ENCODE measurements at regions not wholly inside any gene's neighbourhood (a gene's known extent, or its start where the extent isn't known, plus 50 kb on each side); places are given as distances from the start of the nearest gene placed in this dataset.
"Not testable (repeated sequence)": the region's sequence is repeated elsewhere in the genome, so short reads cannot be mapped to it uniquely, and the experiment has no call there.

GRCh38 chr12:105681341-105681740 is 350.9 kb downstream of the C12orf75 start:
- H3K27me3 ChIP-seq = no peaks in the 10 kb centered on the region
- TF ChIP-seq CTCF (IDR thresholded peaks at IDR 0.05) = no peak
- no peak overlapping the region for H3K27ac ChIP-seq
- DNase-seq = no peak
- 94 to 99% methylated on average over 2 of the region's 2 CpGs for WGBS, 2 donors
- no peak for ATAC-seq
- peaks cover 0 to 6% (median 0%) of the 10 kb centered on the region in 11 donors for H3K9me3 ChIP-seq
- no peak overlapping the region for H3K4me3 ChIP-seq
- H3K36me3 ChIP-seq = no peaks in the 10 kb centered on the region
- intact Hi-C loops (cut with DNase I) = no loop called here
- peaks cover 0 to 20% (median 9%) of the 10 kb centered on the region in 9 donors for H3K4me1 ChIP-seq

GRCh38 chr12:105682821-105683220 is 352.3 kb downstream of the C12orf75 start:
- intact Hi-C loops (cut with DNase I) = not testable (repeated sequence)

GRCh38 chr12:105683836-105684235 is 353.3 kb downstream of the C12orf75 start:
- 97 to 99% methylated on average over 4 of the region's 4 CpGs for WGBS, 2 donors
- intact Hi-C loops (cut with DNase I) = not testable (repeated sequence)

More at GRCh38 chr12:105682821-105683220, 352.3 kb downstream of the C12orf75 start:
- 79 to 86% methylated on average over 1 of the region's 1 CpG for WGBS, 2 donors
- not testable (repeated sequence) for ATAC-seq, DNase-seq, H3K9me3 ChIP-seq, H3K36me3 ChIP-seq, H3K4me1 ChIP-seq, H3K27me3 ChIP-seq, H3K4me3 ChIP-seq, H3K27ac ChIP-seq

GRCh38 chr12:105698075-105698474 is 367.6 kb downstream of the C12orf75 start:
- H3K4me1 ChIP-seq = no peaks in the 10 kb centered on the region
- no peaks in the 10 kb centered on the region for H3K36me3 ChIP-seq
- H3K27me3 ChIP-seq = no peaks in the 10 kb centered on the region
- H3K9me3 ChIP-seq = peaks cover 0 to 12% (median 0%) of the 10 kb centered on the region in 11 donors
- ATAC-seq (no peak), DNase-seq (no peak)
- intact Hi-C loops (cut with DNase I) = no loop called here
- WGBS, 2 donors = 82 to 88% methylated on average over 3 of the region's 3 CpGs
- H3K27ac ChIP-seq = no peak overlapping the region
- no peak for TF ChIP-seq CTCF (IDR thresholded peaks at IDR 0.05)
- H3K4me3 ChIP-seq = no peak overlapping the region

More at GRCh38 chr12:105683836-105684235, 353.3 kb downstream of the C12orf75 start:
- not testable (repeated sequence) for H3K4me1 ChIP-seq, H3K27me3 ChIP-seq, H3K4me3 ChIP-seq, H3K9me3 ChIP-seq, H3K36me3 ChIP-seq, ATAC-seq, DNase-seq, H3K27ac ChIP-seq

GRCh38 chr12:105699209-105699608 is 368.7 kb downstream of the C12orf75 start:
- Histone ChIP-seq H3K36me3 (no peaks in the 10 kb centered on the region), H3K27me3 (no peaks in the 10 kb centered on the region), H3K27ac (no peak overlapping the region), H3K9me3 (peaks cover 0 to 12% (median 0%) of the 10 kb centered on the region in 11 donors), H3K4me3 (no peak overlapping the region), H3K4me1 (no peaks in the 10 kb centered on the region)
- no peak for DNase-seq
- intact Hi-C loops (cut with DNase I) = no loop called here
- ATAC-seq = no peak
- WGBS, 2 donors = 92 to 94% methylated on average over 1 of the region's 1 CpG
- TF ChIP-seq CTCF (IDR thresholded peaks at IDR 0.05) = no peak

Data from heart right ventricle (tissue), 16 donors.